H9 (cell line): ENCODE measurements at regions not wholly inside any gene's neighbourhood (a gene's known extent, or its start where the extent isn't known, plus 50 kb on each side); places are given as distances from the start of the nearest gene placed in this dataset.
A peak's percentile ranks its signal among the peaks of the same experiment; 100 is the strongest.

Source experiments
- DNase-seq: peaks from one replicate; pipeline ENCODE4 v3.0.0-alpha.2; 2017
- H2AFZ ChIP-seq: one replicate; pipeline ENCODE4 v1.6.1; 2013; ENCODE audit warnings: mild to moderate bottlenecking, low read length, control low read depth, moderate library complexity
- H2AK5ac ChIP-seq: 2 replicates; pipeline ENCODE4 v1.6.1; 2013; ENCODE audit warnings: low read length, control low read depth, mixed read lengths; ENCODE audit not compliant: insufficient read length
- H2BK120ac ChIP-seq: one replicate; pipeline ENCODE4 v1.6.1; 2013; ENCODE audit warnings: low read depth, mild to moderate bottlenecking, low read length, control low read depth, inconsistent platforms; ENCODE audit not compliant: poor library complexity, severe bottlenecking
- H2BK12ac ChIP-seq: 2 replicates; pipeline ENCODE4 v1.6.1; 2013; ENCODE audit warnings: low read length, control low read depth, mixed read lengths, low read depth; ENCODE audit not compliant: insufficient read length
- H2BK15ac ChIP-seq: 2 replicates; pipeline ENCODE4 v1.6.1; 2013; ENCODE audit warnings: low read depth, low read length, control low read depth
- H2BK20ac ChIP-seq: one replicate; pipeline ENCODE4 v1.6.1; 2013; ENCODE audit warnings: low read depth, mild to moderate bottlenecking, low read length, control low read depth, inconsistent platforms; ENCODE audit not compliant: poor library complexity, severe bottlenecking
- H2BK5ac ChIP-seq: 2 replicates; pipeline ENCODE4 v1.6.1; 2013; ENCODE audit warnings: low read length, control low read depth, mixed read lengths; ENCODE audit not compliant: insufficient read length
- H3K14ac ChIP-seq: 2 replicates; pipeline ENCODE4 v1.6.1; 2013; ENCODE audit warnings: low read length, control low read depth; ENCODE audit not compliant: insufficient read depth
- H3K18ac ChIP-seq: 2 replicates; pipeline ENCODE4 v1.6.1; 2013; ENCODE audit warnings: low read depth, mild to moderate bottlenecking, mixed read lengths, low read length, control low read depth; ENCODE audit not compliant: insufficient read length
- H3K23ac ChIP-seq: 2 replicates; pipeline ENCODE4 v1.6.1; 2013; ENCODE audit warnings: low read length, control low read depth, mixed read lengths, low read depth; ENCODE audit not compliant: insufficient read length
- H3K23me2 ChIP-seq: 2 replicates; pipeline ENCODE4 v1.6.1; 2013; ENCODE audit warnings: low read depth, mild to moderate bottlenecking, mixed read lengths, low read length, control low read depth; ENCODE audit not compliant: insufficient read length, poor library complexity, severe bottlenecking
- H3K27ac ChIP-seq: 2 replicates; pipeline ENCODE4 v1.5.1; 2013; ENCODE audit warnings: low read length, control low read depth, mixed read lengths, low read depth; ENCODE audit not compliant: insufficient read length
- H3K27me3 ChIP-seq: 2 replicates; pipeline ENCODE4 v1.6.1; 2013; ENCODE audit warnings: low read length, control low read depth, inconsistent platforms; ENCODE audit not compliant: insufficient read depth
- H3K4ac ChIP-seq: 2 replicates; pipeline ENCODE4 v1.6.1; 2013; ENCODE audit warnings: low read depth, mild to moderate bottlenecking, control low read depth, inconsistent platforms, low read length, moderate library complexity
- H3K4me1 ChIP-seq: 2 replicates; pipeline ENCODE4 v1.6.1; 2013; ENCODE audit warnings: low read length, control low read depth, inconsistent platforms; ENCODE audit not compliant: insufficient read depth
- H3K4me2 ChIP-seq: 2 replicates; pipeline ENCODE4 v1.6.1; 2013; ENCODE audit warnings: low read length, control low read depth, mixed read lengths; ENCODE audit not compliant: insufficient read length, insufficient read depth
- H3K56ac ChIP-seq: 2 replicates; pipeline ENCODE4 v1.6.1; 2013; ENCODE audit warnings: low read depth, mild to moderate bottlenecking, mixed read lengths, low read length, control low read depth; ENCODE audit not compliant: insufficient read length
- H3K79me1 ChIP-seq: 2 replicates; pipeline ENCODE4 v1.6.1; 2013; ENCODE audit warnings: low read depth, mild to moderate bottlenecking, moderate library complexity, low read length, control low read depth, inconsistent platforms; ENCODE audit not compliant: insufficient read depth, poor library complexity, severe bottlenecking
- H3K79me2 ChIP-seq: 2 replicates; pipeline ENCODE4 v1.6.1; 2013; ENCODE audit warnings: low read length, control low read depth, inconsistent platforms; ENCODE audit not compliant: insufficient read depth
- H3K9ac ChIP-seq: 2 replicates; pipeline ENCODE4 v1.6.1; 2013; ENCODE audit warnings: low read length, control low read depth, mixed read lengths; ENCODE audit not compliant: insufficient read length; ENCODE audit errors: extremely low read depth
- H3K9me3 ChIP-seq: one replicate; pipeline ENCODE4 v1.6.1; 2013; ENCODE audit warnings: low read depth, low read length, inconsistent platforms; ENCODE audit not compliant: control insufficient read depth
- H3T11ph ChIP-seq: one replicate; pipeline ENCODE4 v1.6.1; 2013; ENCODE audit warnings: mild to moderate bottlenecking, low read length, control low read depth, inconsistent platforms
- H4K20me1 ChIP-seq: one replicate; pipeline ENCODE4 v1.6.1; 2013; ENCODE audit not compliant: control insufficient read depth, insufficient read length, insufficient read depth
- H4K5ac ChIP-seq: 2 replicates; pipeline ENCODE4 v1.6.1; 2013; ENCODE audit warnings: low read depth, mild to moderate bottlenecking, mixed read lengths, low read length, control low read depth; ENCODE audit not compliant: insufficient read length
- H4K8ac ChIP-seq: replicated peaks from 2 replicates; pipeline ENCODE4 v1.6.1; 2013; ENCODE audit warnings: low read length, control low read depth, mixed read lengths, low read depth; ENCODE audit not compliant: insufficient read length
- H4K91ac ChIP-seq: 2 replicates; pipeline ENCODE4 v1.6.1; 2013; ENCODE audit warnings: low read depth, mild to moderate bottlenecking, moderate library complexity, mixed read lengths, low read length, control low read depth; ENCODE audit not compliant: insufficient read length
- H3K27ac Mint-ChIP-seq, 3 experiments: 2 replicates in 2 of 3; 3 replicates in 1 of 3; pipeline ENCODE4 v1.8.0; 2020 to 2021; ENCODE audit warnings: mixed read lengths in 3 of 3, mild to moderate bottlenecking in 1 of 3, moderate library complexity in 1 of 3
- H3K27me3 Mint-ChIP-seq: 2 replicates; pipeline ENCODE4 v1.8.0; 2021; ENCODE audit warnings: low read depth, mild to moderate bottlenecking, moderate library complexity, mixed read lengths
- H3K36me3 Mint-ChIP-seq, 3 experiments: 2 replicates in 2 of 3; 3 replicates in 1 of 3; pipeline ENCODE4 v1.8.0; 2020 to 2021; ENCODE audit warnings: low read depth in 3 of 3, mixed read lengths in 3 of 3; ENCODE audit not compliant: insufficient read depth in 1 of 3
- H3K4me1 Mint-ChIP-seq, 2 experiments: 2 replicates each; pipeline ENCODE4 v1.8.0; 2020; ENCODE audit warnings: mixed read lengths in 2 of 2
- H3K4me3 Mint-ChIP-seq, 2 experiments: 2 replicates in 1 of 2; 3 replicates in 1 of 2; pipeline ENCODE4 v1.8.0; 2020 to 2021; ENCODE audit warnings: mild to moderate bottlenecking in 2 of 2, mixed read lengths in 2 of 2, moderate library complexity in 1 of 2
- H3K9me3 Mint-ChIP-seq, 2 experiments: 2 replicates in 1 of 2; 3 replicates in 1 of 2; pipeline ENCODE4 v1.8.0; 2020; ENCODE audit warnings: mild to moderate bottlenecking in 2 of 2, mixed read lengths in 2 of 2, moderate library complexity in 1 of 2
- WGBS: extraction: QIAGEN DNeasy Blood & Tissue Kit; methylation state at CpG from one replicate; pipeline ENCODE4 v1.1.7; 2013; ENCODE audit warnings: missing lambda C conversion rate, low lambda C conversion rate, mixed read lengths; ENCODE audit not compliant: insufficient read length; ENCODE audit errors: extremely low coverage; 5-methylcytosine and 5-hydroxymethylcytosine counted together
- TF ChIP-seq, protein P1 (sequence below): fragments of 200-600 bp; sonication (generic); conservative IDR thresholded peaks from 3 replicates; pipeline ENCODE4 v1.8.0; 2021; ENCODE audit warnings: antibody characterized with exemption, mild to moderate bottlenecking

DNA sequence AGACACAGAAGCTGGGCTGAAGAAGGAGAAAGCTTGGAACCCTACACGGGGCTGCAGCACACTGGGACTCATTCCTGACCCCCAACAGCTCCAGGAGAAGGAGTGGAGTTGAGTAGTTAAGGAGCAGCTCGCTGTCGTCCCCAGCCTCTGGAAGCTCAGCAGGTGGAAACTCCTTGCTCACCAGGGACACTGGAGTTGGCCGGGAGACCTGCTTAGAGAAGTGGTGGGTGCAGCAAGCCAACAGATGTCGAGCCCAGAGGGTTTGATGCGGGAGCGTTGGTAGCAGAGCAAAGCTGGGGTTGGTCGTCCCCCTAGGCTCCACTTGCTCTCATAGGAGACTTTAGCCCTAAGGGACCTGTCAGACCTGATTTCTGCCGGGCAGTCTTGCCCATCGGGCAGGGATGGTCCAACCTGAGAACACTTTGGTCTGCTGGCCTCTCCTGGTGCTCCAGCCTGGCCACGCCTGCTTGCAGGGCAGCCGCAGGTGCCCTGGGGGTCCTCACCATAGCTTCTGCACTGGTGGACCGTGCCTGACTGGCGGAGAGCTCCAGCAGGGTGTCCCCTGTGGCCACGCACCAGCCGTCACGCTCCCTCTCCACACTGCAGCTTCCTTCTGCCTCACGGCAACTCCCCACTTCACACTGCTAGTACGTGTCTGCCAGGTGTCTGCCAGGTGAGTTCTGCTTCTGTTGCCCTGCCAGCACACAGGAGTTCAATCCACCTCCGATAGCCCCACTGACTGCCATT, 353.7 kb downstream of the GASK1B start:
- H3T11ph ChIP-seq = no peak overlapping the region
- no peak overlapping the region for H3K56ac ChIP-seq
- no peaks in the 10 kb centered on the region for H3K9me3 ChIP-seq
- no peak overlapping the region for H4K8ac ChIP-seq
- H3K79me2 ChIP-seq = no peaks in the 10 kb centered on the region
- H3K27ac Mint-ChIP-seq = peak overlapping the region in 1 of 3 experiments; percentile 81; a peak in 1 of 7 replicates
- no peak overlapping the region for H2AK5ac ChIP-seq
- peaks cover 5 to 11% of the 10 kb centered on the region in 2 experiments; a peak in 2 of 4 replicates for H3K4me1 Mint-ChIP-seq
- H2BK120ac ChIP-seq = no peak overlapping the region
- peaks cover 6 to 9% of the 10 kb centered on the region in 2 experiments for H3K9me3 Mint-ChIP-seq
- H3K4ac ChIP-seq = no peak overlapping the region
- H3K4me3 Mint-ChIP-seq = no peak overlapping the region
- H2BK5ac ChIP-seq = no peak overlapping the region
- H2BK20ac ChIP-seq = no peak overlapping the region
- no peaks in the 10 kb centered on the region for H3K27me3 ChIP-seq
- no peak overlapping the region for H3K4me2 ChIP-seq
- H3K27ac ChIP-seq = no peak overlapping the region
- TF ChIP-seq, protein P1, sequence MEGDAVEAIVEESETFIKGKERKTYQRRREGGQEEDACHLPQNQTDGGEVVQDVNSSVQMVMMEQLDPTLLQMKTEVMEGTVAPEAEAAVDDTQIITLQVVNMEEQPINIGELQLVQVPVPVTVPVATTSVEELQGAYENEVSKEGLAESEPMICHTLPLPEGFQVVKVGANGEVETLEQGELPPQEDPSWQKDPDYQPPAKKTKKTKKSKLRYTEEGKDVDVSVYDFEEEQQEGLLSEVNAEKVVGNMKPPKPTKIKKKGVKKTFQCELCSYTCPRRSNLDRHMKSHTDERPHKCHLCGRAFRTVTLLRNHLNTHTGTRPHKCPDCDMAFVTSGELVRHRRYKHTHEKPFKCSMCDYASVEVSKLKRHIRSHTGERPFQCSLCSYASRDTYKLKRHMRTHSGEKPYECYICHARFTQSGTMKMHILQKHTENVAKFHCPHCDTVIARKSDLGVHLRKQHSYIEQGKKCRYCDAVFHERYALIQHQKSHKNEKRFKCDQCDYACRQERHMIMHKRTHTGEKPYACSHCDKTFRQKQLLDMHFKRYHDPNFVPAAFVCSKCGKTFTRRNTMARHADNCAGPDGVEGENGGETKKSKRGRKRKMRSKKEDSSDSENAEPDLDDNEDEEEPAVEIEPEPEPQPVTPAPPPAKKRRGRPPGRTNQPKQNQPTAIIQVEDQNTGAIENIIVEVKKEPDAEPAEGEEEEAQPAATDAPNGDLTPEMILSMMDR = no peak
- no peaks in the 10 kb centered on the region; the same call in 1 of the 2 replicates for H3K27me3 Mint-ChIP-seq
- H3K36me3 Mint-ChIP-seq = peaks cover 0 to 3% (median 0%) of the 10 kb centered on the region in 3 experiments; a peak in 3 of 7 replicates
- H3K18ac ChIP-seq = no peak overlapping the region
- H2BK15ac ChIP-seq = no peak overlapping the region
- H2AFZ ChIP-seq = no peak overlapping the region
- H4K20me1 ChIP-seq = no peaks in the 10 kb centered on the region
- H3K14ac ChIP-seq = no peak overlapping the region; the same call in 1 of the 2 replicates
- H3K23ac ChIP-seq = no peak overlapping the region
- H3K4me1 ChIP-seq = no peaks in the 10 kb centered on the region
- H3K9ac ChIP-seq = no peak overlapping the region
- no peak overlapping the region for H4K91ac ChIP-seq
- no peaks in the 10 kb centered on the region for H3K79me1 ChIP-seq
- no peak overlapping the region for H2BK12ac ChIP-seq
- no peaks in the 10 kb centered on the region for H3K23me2 ChIP-seq
- no CpG with 5 or more reads among the region's 20 CpGs for WGBS
- no peak overlapping the region for H4K5ac ChIP-seq
- DNase-seq = no peak
